ENCODE measurements at regions not wholly inside any gene's neighbourhood (a gene's known extent, or its start where the extent isn't known, plus 50 kb on each side); places are given as distances from the start of the nearest gene placed in this dataset.

DNA sequence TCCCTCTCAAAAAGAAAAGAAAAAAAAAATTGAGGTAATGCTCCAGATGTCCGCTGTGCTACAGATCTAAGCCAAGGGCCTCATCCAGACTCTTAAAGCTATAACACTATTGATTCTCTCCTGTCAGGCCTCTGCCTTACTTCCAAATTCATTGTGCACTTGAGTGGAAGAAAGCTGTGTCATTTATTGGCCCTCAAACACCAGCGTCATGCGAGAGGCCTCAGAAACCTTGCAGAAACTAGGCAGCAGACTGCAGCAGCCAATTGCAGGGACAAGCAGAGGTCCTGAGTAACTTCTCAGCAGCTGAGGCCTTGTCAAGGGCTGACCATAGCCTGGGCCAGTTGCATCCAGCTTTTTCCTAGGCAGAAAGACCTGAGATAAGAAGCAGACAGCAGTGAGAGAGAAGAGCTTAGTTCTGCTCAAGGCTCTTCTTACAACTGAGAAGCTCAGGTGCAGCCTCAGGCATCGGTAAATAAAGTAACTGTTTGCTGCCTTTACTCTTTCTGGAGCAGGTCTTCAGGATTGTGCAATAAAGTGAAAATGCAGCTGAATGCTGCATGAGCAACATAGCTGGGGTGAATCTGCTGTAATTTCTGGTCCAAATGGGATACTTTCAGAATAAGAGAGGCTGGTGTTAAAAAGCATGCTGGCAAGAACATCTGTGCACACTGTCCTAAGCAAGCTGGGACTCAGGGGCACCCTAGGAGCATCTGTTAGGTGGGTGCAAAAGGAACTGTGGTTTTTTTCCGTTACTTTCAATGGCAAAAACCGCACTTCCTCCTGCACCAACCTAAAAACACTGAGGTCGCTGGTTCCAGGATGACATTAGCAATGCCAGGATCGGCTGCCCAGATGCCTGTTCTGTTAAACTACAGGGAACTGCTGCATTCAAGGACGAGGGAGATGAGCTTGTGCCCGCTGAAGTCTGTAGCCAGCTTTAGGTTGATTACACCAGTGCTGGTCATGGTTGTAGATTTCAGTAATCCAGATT is 181.8 kb upstream of the PFKP start:
- TF ChIP-seq CTCF (IDR thresholded peaks at IDR 0.05; ENCODE audit: low read depth, low read length, missing input control) (no peak), REST (IDR thresholded peaks at IDR 0.05) (no peak), SP1 (IDR thresholded peaks at IDR 0.05) (no peak), FOXA2 (IDR thresholded peaks at IDR 0.05) (no peak), YY1 (IDR thresholded peaks at IDR 0.05) (no peak), RAD21 (IDR thresholded peaks at IDR 0.05) (no peak)
